ENCODE measurements at regions not wholly inside any gene's neighbourhood (a gene's known extent, or its start where the extent isn't known, plus 50 kb on each side); places are given as distances from the start of the nearest gene placed in this dataset.
A peak's percentile ranks its signal among the peaks of the same experiment; 100 is the strongest.

DNA sequence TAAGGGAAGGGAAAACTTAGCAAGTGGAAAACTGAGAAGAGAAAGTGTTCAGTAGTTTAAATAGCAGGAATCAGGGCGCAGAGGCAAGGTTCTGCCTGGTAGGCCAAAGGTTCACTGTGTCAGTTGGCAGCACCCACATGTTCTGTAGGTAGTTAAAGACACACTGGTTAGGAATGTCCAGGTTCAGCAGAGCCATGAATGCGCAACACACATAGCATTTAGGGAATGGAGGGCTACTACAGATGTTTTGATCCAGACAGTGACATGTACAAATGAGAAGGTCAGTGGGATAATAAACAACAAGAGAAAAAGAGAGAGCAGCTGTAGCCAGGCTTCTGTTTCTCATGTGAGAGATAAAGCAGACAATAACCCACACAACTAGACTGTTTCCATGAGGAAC, 56.2 kb upstream of the ARHGAP42 start:
- H4K20me1 ChIP-seq (ENCODE audit: control insufficient read depth, extremely low read depth, insufficient read depth, low read length): no peaks in the 10 kb centered on the region
- no peak overlapping the region for H3K4me3 ChIP-seq (replicated peaks in 1 of 4; ENCODE audit: control extremely low read depth in 1 of 4, insufficient read depth in 1 of 4, low read depth in 3 of 4, low read length in 4 of 4)
- H2AFZ ChIP-seq (ENCODE audit: low read length): no peak overlapping the region
- H3K4me1 ChIP-seq (ENCODE audit: control insufficient read depth, extremely low read depth, insufficient read depth, low read length): peaks cover 2% of the 10 kb centered on the region
- no peak overlapping the region for H3K4me2 ChIP-seq (ENCODE audit: extremely low read depth, insufficient read depth, low read length)
- H3K27me3 ChIP-seq (ENCODE audit: control insufficient read depth, insufficient read depth, low read length): no peaks in the 10 kb centered on the region
- no peaks in the 10 kb centered on the region for H3K79me2 ChIP-seq (ENCODE audit: control insufficient read depth, insufficient read depth, low read length)
- H3K9ac ChIP-seq (ENCODE audit: insufficient read depth, low read length): no peak overlapping the region
- TF ChIP-seq, protein P1, sequence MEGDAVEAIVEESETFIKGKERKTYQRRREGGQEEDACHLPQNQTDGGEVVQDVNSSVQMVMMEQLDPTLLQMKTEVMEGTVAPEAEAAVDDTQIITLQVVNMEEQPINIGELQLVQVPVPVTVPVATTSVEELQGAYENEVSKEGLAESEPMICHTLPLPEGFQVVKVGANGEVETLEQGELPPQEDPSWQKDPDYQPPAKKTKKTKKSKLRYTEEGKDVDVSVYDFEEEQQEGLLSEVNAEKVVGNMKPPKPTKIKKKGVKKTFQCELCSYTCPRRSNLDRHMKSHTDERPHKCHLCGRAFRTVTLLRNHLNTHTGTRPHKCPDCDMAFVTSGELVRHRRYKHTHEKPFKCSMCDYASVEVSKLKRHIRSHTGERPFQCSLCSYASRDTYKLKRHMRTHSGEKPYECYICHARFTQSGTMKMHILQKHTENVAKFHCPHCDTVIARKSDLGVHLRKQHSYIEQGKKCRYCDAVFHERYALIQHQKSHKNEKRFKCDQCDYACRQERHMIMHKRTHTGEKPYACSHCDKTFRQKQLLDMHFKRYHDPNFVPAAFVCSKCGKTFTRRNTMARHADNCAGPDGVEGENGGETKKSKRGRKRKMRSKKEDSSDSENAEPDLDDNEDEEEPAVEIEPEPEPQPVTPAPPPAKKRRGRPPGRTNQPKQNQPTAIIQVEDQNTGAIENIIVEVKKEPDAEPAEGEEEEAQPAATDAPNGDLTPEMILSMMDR (conservative IDR thresholded peaks at IDR 0.05 in 1 of 2, IDR thresholded peaks at IDR 0.05 in 1 of 2; ENCODE audit: low read depth in 1 of 2, low read length in 2 of 2): no peak
- no peak for TF ChIP-seq EZH2 (IDR thresholded peaks at IDR 0.05; ENCODE audit: low read length, missing control alignments)
- H3K36me3 ChIP-seq (ENCODE audit: control insufficient read depth, insufficient read depth, low read length): no peaks in the 10 kb centered on the region
- no peaks in the 10 kb centered on the region for H3K9me3 ChIP-seq (ENCODE audit: control insufficient read depth, insufficient read depth, low read depth, low read length)
- H3K27ac ChIP-seq (ENCODE audit: insufficient read depth, low read length): no peak overlapping the region
- peak in 1 of 2 donors; percentile 27 for DNase-seq (ENCODE audit: low read depth in 2 of 2)

- TF ChIP-seq, protein P1 (conservative IDR thresholded peaks at IDR 0.05 in 1 of 2, IDR thresholded peaks at IDR 0.05 in 1 of 2; ENCODE audit: low read depth in 1 of 2, low read length in 2 of 2): no peak
- TF ChIP-seq EZH2 (IDR thresholded peaks at IDR 0.05; ENCODE audit: low read length, missing control alignments): no peak
- no peaks in the 10 kb centered on the region for H3K9me3 ChIP-seq (ENCODE audit: control insufficient read depth, insufficient read depth, low read depth, low read length)
- H3K36me3 ChIP-seq (ENCODE audit: control insufficient read depth, insufficient read depth, low read length): no peaks in the 10 kb centered on the region
- no peak overlapping the region for H3K27ac ChIP-seq (ENCODE audit: insufficient read depth, low read length)
- H3K27me3 ChIP-seq (ENCODE audit: control insufficient read depth, insufficient read depth, low read length): no peaks in the 10 kb centered on the region
- no peak overlapping the region for H3K4me2 ChIP-seq (ENCODE audit: extremely low read depth, insufficient read depth, low read length)
- H4K20me1 ChIP-seq (ENCODE audit: control insufficient read depth, extremely low read depth, insufficient read depth, low read length): no peaks in the 10 kb centered on the region
- no peak overlapping the region for H3K9ac ChIP-seq (ENCODE audit: insufficient read depth, low read length)
- H2AFZ ChIP-seq (ENCODE audit: low read length): no peak overlapping the region
- DNase-seq (ENCODE audit: low read depth in 2 of 2): no peak
- no peaks in the 10 kb centered on the region for H3K79me2 ChIP-seq (ENCODE audit: control insufficient read depth, insufficient read depth, low read length)
- H3K4me3 ChIP-seq (replicated peaks in 1 of 4; ENCODE audit: control extremely low read depth in 1 of 4, insufficient read depth in 1 of 4, low read depth in 3 of 4, low read length in 4 of 4): no peak overlapping the region
- peaks cover 2% of the 10 kb centered on the region for H3K4me1 ChIP-seq (ENCODE audit: control insufficient read depth, extremely low read depth, insufficient read depth, low read length)
Measured at GRCh38 chr11:100631316-100631715, 55.8 kb upstream of the ARHGAP42 start.

DNA sequence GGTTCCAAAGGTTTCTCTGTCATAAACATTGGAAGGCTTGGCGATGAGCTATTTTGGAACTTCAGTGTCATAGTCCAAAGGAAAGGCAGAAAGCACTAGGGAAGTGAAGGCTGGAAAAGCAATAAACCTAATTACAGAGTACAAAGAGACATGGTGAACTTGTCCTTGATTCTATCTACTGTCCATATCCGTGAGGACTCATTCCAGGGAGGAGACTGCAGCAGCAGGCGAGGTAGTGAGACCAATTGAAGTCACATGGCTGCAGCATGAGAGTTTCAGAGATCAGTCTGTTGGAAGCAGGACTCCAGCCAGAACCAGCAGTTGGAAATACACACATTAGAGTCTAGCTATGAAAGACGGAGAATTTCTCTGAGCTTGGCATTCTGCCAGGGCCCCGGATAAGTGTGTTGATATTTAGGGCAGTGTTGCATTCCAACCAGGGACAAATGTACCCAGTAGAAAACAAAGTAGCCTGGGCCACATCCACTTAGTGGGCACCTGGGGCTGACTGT, 54.1 kb upstream of the ARHGAP42 start:
- no peaks in the 10 kb centered on the region for H4K20me1 ChIP-seq (ENCODE audit: control insufficient read depth, extremely low read depth, insufficient read depth, low read length)
- peaks cover 2% of the 10 kb centered on the region for H3K4me1 ChIP-seq (ENCODE audit: control insufficient read depth, extremely low read depth, insufficient read depth, low read length)
- no peaks in the 10 kb centered on the region for H3K27me3 ChIP-seq (ENCODE audit: control insufficient read depth, insufficient read depth, low read length)
- H3K27ac ChIP-seq (ENCODE audit: insufficient read depth, low read length): no peak overlapping the region
- no peak for TF ChIP-seq EZH2 (IDR thresholded peaks at IDR 0.05; ENCODE audit: low read length, missing control alignments)
- TF ChIP-seq, protein P1 (conservative IDR thresholded peaks at IDR 0.05 in 1 of 2, IDR thresholded peaks at IDR 0.05 in 1 of 2; ENCODE audit: low read depth in 1 of 2, low read length in 2 of 2): no peak
- no peaks in the 10 kb centered on the region for H3K79me2 ChIP-seq (ENCODE audit: control insufficient read depth, insufficient read depth, low read length)
- DNase-seq (ENCODE audit: low read depth in 2 of 2): peak; percentile 30 to 69
- H3K4me2 ChIP-seq (ENCODE audit: extremely low read depth, insufficient read depth, low read length): peak overlapping the region; percentile 11
- H2AFZ ChIP-seq (ENCODE audit: low read length): no peak overlapping the region
- H3K4me3 ChIP-seq (replicated peaks in 1 of 4; ENCODE audit: control extremely low read depth in 1 of 4, insufficient read depth in 1 of 4, low read depth in 3 of 4, low read length in 4 of 4): no peak overlapping the region
- H3K36me3 ChIP-seq (ENCODE audit: control insufficient read depth, insufficient read depth, low read length): no peaks in the 10 kb centered on the region
- no peak overlapping the region for H3K9ac ChIP-seq (ENCODE audit: insufficient read depth, low read length)
- H3K9me3 ChIP-seq (ENCODE audit: control insufficient read depth, insufficient read depth, low read depth, low read length): no peaks in the 10 kb centered on the region
